ENCODE measurements at regions not wholly inside any gene's neighbourhood (a gene's known extent, or its start where the extent isn't known, plus 50 kb on each side); places are given as distances from the start of the nearest gene placed in this dataset.

- H3K27me3 ChIP-seq (ENCODE audit: control insufficient read depth, insufficient read depth, low read length): no peaks in the 10 kb centered on the region
- in situ Hi-C loops (cut with HindIII; ENCODE audit: low pct_unique_long_range_greater_than_20kb, low sequenced_read_pairs): no loop called here
- intact Hi-C loops (cut with micrococcal nuclease; ENCODE audit: unreplicated experiment): no loop called here
Measured at GRCh38 chr2:66828876-66829275, 394.0 kb downstream of the MEIS1 start.

GRCh38 chr2:66830881-66831280 is 396.0 kb downstream of the MEIS1 start:
- DNase-seq (ENCODE audit: low read depth, low spot score) (no peak), ATAC-seq (no peak)
- Histone ChIP-seq H3K27me3 (ENCODE audit: control insufficient read depth, insufficient read depth, low read length) (no peaks in the 10 kb centered on the region), H3K4me3 (ENCODE audit: low read depth in 2 of 2, low read length in 2 of 2) (no peak overlapping the region), H3K4me1 (ENCODE audit: control insufficient read depth, insufficient read depth, low read length) (no peaks in the 10 kb centered on the region), H3K36me3 (ENCODE audit: control insufficient read depth, insufficient read depth, low read length) (no peaks in the 10 kb centered on the region), H3K9me3 (ENCODE audit: control insufficient read depth, insufficient read depth, low read depth, low read length) (no peaks in the 10 kb centered on the region), H3K27ac (ENCODE audit: low read length) (no peak overlapping the region)
- intact Hi-C loops (cut with micrococcal nuclease; ENCODE audit: unreplicated experiment) (no loop called here), in situ Hi-C loops (cut with HindIII; ENCODE audit: low pct_unique_long_range_greater_than_20kb, low sequenced_read_pairs) (no loop called here)
- POLR2A ChIA-PET: no interaction called here
- TF ChIP-seq REST (IDR thresholded peaks at IDR 0.05; ENCODE audit: insufficient read depth in 1 of 2, low read depth in 2 of 2, low read length in 1 of 2) (no peak), POLR2AphosphoS5 (IDR thresholded peaks at IDR 0.05; ENCODE audit: low read depth, low read length) (no peak), TCF7L2 (IDR thresholded peaks at IDR 0.05; ENCODE audit: low read depth, low read length) (no peak), SIN3A (IDR thresholded peaks at IDR 0.05; ENCODE audit: borderline replicate concordance, insufficient read depth, low read depth, low read length) (no peak), CTCF (IDR thresholded peaks at IDR 0.05) (no peak)
- BruUV-seq (replicated peaks): no TSS peak
- CTCF ChIA-PET: no interaction called here

More at GRCh38 chr2:66828876-66829275, 394.0 kb downstream of the MEIS1 start:
- POLR2A ChIA-PET: no interaction called here
- Histone ChIP-seq H3K4me3 (ENCODE audit: low read depth in 2 of 2, low read length in 2 of 2) (no peak overlapping the region), H3K4me1 (ENCODE audit: control insufficient read depth, insufficient read depth, low read length) (no peaks in the 10 kb centered on the region), H3K9me3 (ENCODE audit: control insufficient read depth, insufficient read depth, low read depth, low read length) (no peaks in the 10 kb centered on the region), H3K36me3 (ENCODE audit: control insufficient read depth, insufficient read depth, low read length) (no peaks in the 10 kb centered on the region), H3K27ac (ENCODE audit: low read length) (no peak overlapping the region)
- DNase-seq (ENCODE audit: low read depth, low spot score): no peak
- no peak for TF ChIP-seq REST (IDR thresholded peaks at IDR 0.05; ENCODE audit: insufficient read depth in 1 of 2, low read depth in 2 of 2, low read length in 1 of 2)
- no peak for TF ChIP-seq SIN3A (IDR thresholded peaks at IDR 0.05; ENCODE audit: borderline replicate concordance, insufficient read depth, low read depth, low read length)
- TF ChIP-seq TCF7L2 (IDR thresholded peaks at IDR 0.05; ENCODE audit: low read depth, low read length): no peak
- TF ChIP-seq POLR2AphosphoS5 (IDR thresholded peaks at IDR 0.05; ENCODE audit: low read depth, low read length): no peak
- no peak for TF ChIP-seq CTCF (IDR thresholded peaks at IDR 0.05)
- ATAC-seq: no peak
- CTCF ChIA-PET: no interaction called here
- no TSS peak for BruUV-seq (replicated peaks)
